ENCODE measurements at regions not wholly inside any gene's neighbourhood (a gene's known extent, or its start where the extent isn't known, plus 50 kb on each side); places are given as distances from the start of the nearest gene placed in this dataset.

- TF ChIP-seq POLR2AphosphoS5 (IDR thresholded peaks at IDR 0.05; ENCODE audit: low read depth, low read length) (no peak), TAF1 (IDR thresholded peaks at IDR 0.05; ENCODE audit: borderline replicate concordance, low read depth, low read length) (no peak), POLR2A (IDR thresholded peaks at IDR 0.05; ENCODE audit: low read depth, low read length) (no peak)
Observed at GRCh38 chr12:68508576-68508975, 102.1 kb upstream of the RAP1B start.

All from GM12892 (cell line).